Smooth muscle cell (in vitro differentiated cells): ENCODE measurements at regions not wholly inside any gene's neighbourhood (a gene's known extent, or its start where the extent isn't known, plus 50 kb on each side); places are given as distances from the start of the nearest gene placed in this dataset.

Experiments
- DNase-seq: peaks from one replicate; lab custom pipeline; 2025; ENCODE audit not compliant: unreplicated experiment; lab: John Stamatoyannopoulos, UW
- H2AFZ ChIP-seq: fragments of 200-600 bp; sonication (generic); 2 replicates; pipeline ENCODE4 v1.6.0; 2016; ENCODE audit warnings: antibody characterized with exemption, low read depth, mild to moderate bottlenecking
- H3F3A ChIP-seq: fragments of 200-600 bp; sonication (generic); 2 replicates; pipeline ENCODE4 v1.6.0; 2017; ENCODE audit warnings: antibody characterized with exemption, low read depth
- H3K27ac ChIP-seq: fragments of 200-600 bp; sonication (generic); 2 replicates; pipeline ENCODE4 v1.5.1; 2016; ENCODE audit warnings: low read depth, mild to moderate bottlenecking
- H3K27me3 ChIP-seq: fragments of 200-600 bp; sonication (generic); 2 replicates; pipeline ENCODE4 v1.6.1; 2016; ENCODE audit warnings: low read depth, mild to moderate bottlenecking
- H3K36me3 ChIP-seq: fragments of 200-600 bp; sonication (generic); 2 replicates; pipeline ENCODE4 v1.5.1; 2016; ENCODE audit warnings: low read depth
- H3K4me1 ChIP-seq: fragments of 200-600 bp; sonication (generic); 2 replicates; pipeline ENCODE4 v1.5.1; 2016; ENCODE audit warnings: low read depth
- H3K4me2 ChIP-seq: fragments of 200-600 bp; sonication (generic); 2 replicates; pipeline ENCODE4 v1.6.0; 2016; ENCODE audit warnings: mild to moderate bottlenecking
- H3K4me3 ChIP-seq: fragments of 200-600 bp; sonication (generic); 2 replicates; pipeline ENCODE4 v1.5.1; 2016; ENCODE audit warnings: mild to moderate bottlenecking
- H3K79me2 ChIP-seq: fragments of 200-600 bp; sonication (generic); 2 replicates; pipeline ENCODE4 v1.6.0; 2016; ENCODE audit warnings: low read depth, mild to moderate bottlenecking
- H3K9ac ChIP-seq: fragments of 200-600 bp; sonication (generic); 2 replicates; pipeline ENCODE4 v1.6.0; 2016; ENCODE audit warnings: low read depth
- H3K9me3 ChIP-seq: fragments of 200-600 bp; sonication (generic); replicated peaks from 2 replicates; pipeline ENCODE4 v1.5.1; 2016; ENCODE audit warnings: low read depth
- H4K20me1 ChIP-seq: fragments of 200-600 bp; sonication (generic); 2 replicates; pipeline ENCODE4 v1.6.0; 2016; ENCODE audit warnings: low read depth
- WGBS: methylation state at CpG from one replicate; pipeline ENCODE4 v1.1.7; 2016; ENCODE audit warnings: low lambda C conversion rate; 5-methylcytosine and 5-hydroxymethylcytosine counted together
- TF ChIP-seq, protein P1 (sequence below): fragments of 200-600 bp; sonication (generic); IDR thresholded peaks from 2 replicates; pipeline ENCODE4 v1.5.1; 2017; ENCODE audit warnings: borderline replicate concordance, mild to moderate bottlenecking, antibody characterized with exemption; ENCODE audit not compliant: insufficient read depth, poor library complexity, severe bottlenecking

DNA sequence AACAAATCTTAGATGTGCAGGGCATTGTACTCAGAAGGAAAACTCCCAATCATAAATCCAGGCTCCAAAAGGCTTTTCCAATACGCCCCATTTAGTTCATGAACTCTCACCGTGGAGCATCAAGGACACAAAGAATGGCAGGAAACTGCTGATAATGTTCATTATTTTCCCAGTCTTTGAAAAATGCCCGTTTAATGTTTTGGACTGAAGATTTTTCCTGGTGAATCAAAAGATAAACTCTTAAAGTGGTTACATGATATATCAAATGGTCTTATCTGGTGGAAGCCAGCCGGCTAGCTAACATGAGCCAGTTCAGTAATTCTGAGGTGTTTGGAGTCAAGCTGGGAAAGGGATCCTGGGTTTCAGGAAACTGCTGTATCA is 62.1 kb upstream of the AP1S2 start:
- Histone ChIP-seq H3K27ac (peak overlapping the region; percentile 28), H3K27me3 (no peaks in the 10 kb centered on the region), H3K4me2 (no peak overlapping the region), H4K20me1 (no peaks in the 10 kb centered on the region), H2AFZ (peak overlapping the region; percentile 66), H3K79me2 (no peaks in the 10 kb centered on the region), H3F3A (peaks cover 4% of the 10 kb centered on the region), H3K9me3 (no peaks in the 10 kb centered on the region), H3K9ac (no peak overlapping the region), H3K4me3 (no peak overlapping the region), H3K4me1 (peaks cover 9% of the 10 kb centered on the region), H3K36me3 (no peaks in the 10 kb centered on the region)
- no peak for DNase-seq
- 81% methylated on average over 4 of the region's 4 CpGs for WGBS
- TF ChIP-seq, protein P1, sequence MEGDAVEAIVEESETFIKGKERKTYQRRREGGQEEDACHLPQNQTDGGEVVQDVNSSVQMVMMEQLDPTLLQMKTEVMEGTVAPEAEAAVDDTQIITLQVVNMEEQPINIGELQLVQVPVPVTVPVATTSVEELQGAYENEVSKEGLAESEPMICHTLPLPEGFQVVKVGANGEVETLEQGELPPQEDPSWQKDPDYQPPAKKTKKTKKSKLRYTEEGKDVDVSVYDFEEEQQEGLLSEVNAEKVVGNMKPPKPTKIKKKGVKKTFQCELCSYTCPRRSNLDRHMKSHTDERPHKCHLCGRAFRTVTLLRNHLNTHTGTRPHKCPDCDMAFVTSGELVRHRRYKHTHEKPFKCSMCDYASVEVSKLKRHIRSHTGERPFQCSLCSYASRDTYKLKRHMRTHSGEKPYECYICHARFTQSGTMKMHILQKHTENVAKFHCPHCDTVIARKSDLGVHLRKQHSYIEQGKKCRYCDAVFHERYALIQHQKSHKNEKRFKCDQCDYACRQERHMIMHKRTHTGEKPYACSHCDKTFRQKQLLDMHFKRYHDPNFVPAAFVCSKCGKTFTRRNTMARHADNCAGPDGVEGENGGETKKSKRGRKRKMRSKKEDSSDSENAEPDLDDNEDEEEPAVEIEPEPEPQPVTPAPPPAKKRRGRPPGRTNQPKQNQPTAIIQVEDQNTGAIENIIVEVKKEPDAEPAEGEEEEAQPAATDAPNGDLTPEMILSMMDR, result no peak

DNA sequence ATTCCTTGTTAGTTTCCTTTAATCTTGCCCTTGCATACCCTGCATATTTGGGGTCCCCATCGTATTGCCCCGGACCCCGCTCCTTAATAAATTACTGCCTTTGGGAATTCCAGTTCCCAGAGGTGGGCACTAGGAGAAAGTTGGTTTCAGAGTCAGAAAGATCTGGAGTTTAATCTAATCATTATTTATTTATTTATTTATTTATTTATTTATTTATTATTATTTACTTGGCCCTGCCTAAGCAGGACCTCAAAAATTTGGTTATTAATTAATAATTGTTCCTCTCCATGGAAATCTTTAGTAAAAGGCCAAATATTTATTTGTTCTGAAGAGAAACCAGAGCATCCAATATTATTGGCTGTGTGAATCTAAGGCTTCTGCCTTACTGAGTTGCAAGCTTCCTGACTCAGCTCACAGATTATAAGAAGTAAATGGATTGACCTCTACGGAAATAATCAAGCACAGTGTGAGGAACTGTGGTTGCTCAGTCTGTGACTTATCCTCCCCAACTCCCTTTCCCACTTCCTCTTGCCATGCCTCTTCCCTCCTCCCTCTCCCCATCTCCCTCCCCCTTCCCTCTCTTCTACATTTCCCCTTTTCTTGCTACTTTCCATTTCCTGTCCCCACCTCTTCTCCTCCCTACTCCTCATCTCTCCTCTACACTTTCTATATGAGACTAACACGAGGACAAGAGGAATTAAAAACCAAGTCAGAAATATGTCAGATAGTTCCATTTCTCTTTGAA is 61.5 kb upstream of the AP1S2 start:
- Histone ChIP-seq H3K36me3 (no peaks in the 10 kb centered on the region), H3F3A (peaks cover 4% of the 10 kb centered on the region), H3K27ac (peak overlapping the region; percentile 28), H3K27me3 (no peaks in the 10 kb centered on the region), H3K4me1 (peaks cover 9% of the 10 kb centered on the region), H4K20me1 (no peaks in the 10 kb centered on the region), H3K4me3 (no peak overlapping the region), H3K79me2 (no peaks in the 10 kb centered on the region), H3K4me2 (no peak overlapping the region), H3K9me3 (no peaks in the 10 kb centered on the region), H2AFZ (peak overlapping the region; percentile 66), H3K9ac (no peak overlapping the region)
- WGBS, result 61% methylated on average over 5 of the region's 5 CpGs
- no peak for DNase-seq
- TF ChIP-seq, protein P1, result no peak

DNA sequence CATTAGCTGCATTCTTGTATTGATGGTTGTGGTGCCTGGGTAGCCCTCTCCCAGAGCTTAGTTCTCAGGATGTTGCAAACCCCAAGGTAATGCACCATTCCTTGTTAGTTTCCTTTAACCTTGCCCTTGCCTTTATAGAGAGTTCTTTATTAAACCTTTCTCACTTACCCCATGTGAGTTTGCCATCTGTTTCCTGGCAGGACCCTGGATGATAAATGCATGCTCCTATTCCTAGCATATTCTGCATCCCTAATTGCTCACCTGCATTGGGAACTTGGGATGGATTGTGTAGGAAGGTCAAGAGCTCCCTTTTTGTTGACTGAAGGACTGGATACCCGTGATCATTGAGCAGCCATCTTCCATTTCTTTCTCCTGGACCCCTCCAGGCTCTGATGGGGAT is 59.9 kb upstream of the AP1S2 start:
- 96% methylated on average over 1 of the region's 1 CpG for WGBS
- no peak overlapping the region for H3K4me3 ChIP-seq
- no peaks in the 10 kb centered on the region for H3K27me3 ChIP-seq
- no peaks in the 10 kb centered on the region for H4K20me1 ChIP-seq
- no peak for DNase-seq
- no peak overlapping the region for H3K9ac ChIP-seq
- no peak overlapping the region for H3K27ac ChIP-seq
- no peaks in the 10 kb centered on the region for H3K36me3 ChIP-seq
- no peaks in the 10 kb centered on the region for H3K79me2 ChIP-seq
- no peak overlapping the region for H3K4me2 ChIP-seq
- H2AFZ ChIP-seq, result no peak overlapping the region
- TF ChIP-seq, protein P1, result no peak
- peaks cover 4% of the 10 kb centered on the region for H3F3A ChIP-seq
- peaks cover 9% of the 10 kb centered on the region for H3K4me1 ChIP-seq
- no peaks in the 10 kb centered on the region for H3K9me3 ChIP-seq

DNA sequence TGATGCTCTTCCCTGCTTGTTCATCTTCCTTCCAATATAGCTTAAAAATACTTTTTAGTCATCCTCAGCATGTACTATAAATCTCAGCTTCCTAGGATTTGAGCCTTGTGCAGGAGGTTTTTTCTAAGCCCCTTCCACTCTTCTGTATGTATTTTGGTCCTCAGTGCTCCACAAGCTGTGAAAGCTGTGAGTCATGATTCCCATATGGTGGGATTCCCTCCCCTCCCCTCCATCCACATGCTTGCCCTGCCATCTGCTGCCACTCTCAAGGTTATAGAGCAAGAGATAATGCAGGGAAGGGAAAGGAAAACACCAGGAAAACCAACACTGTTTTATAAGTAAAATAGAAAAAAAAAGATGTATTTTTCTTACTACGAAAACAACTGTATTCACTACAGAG is 58.5 kb upstream of the AP1S2 start:
- WGBS, result 100% methylated on average over 1 of the region's 1 CpG
- no peaks in the 10 kb centered on the region for H3K27me3 ChIP-seq
- no peak for DNase-seq
- no peaks in the 10 kb centered on the region for H3K9me3 ChIP-seq
- H3K79me2 ChIP-seq, result no peaks in the 10 kb centered on the region
- H3K9ac ChIP-seq, result no peak overlapping the region
- no peak overlapping the region for H3K27ac ChIP-seq
- no peaks in the 10 kb centered on the region for H3K36me3 ChIP-seq
- no peak overlapping the region for H3K4me2 ChIP-seq
- peaks cover 22% of the 10 kb centered on the region for H3K4me1 ChIP-seq
- H3F3A ChIP-seq, result peaks cover 4% of the 10 kb centered on the region
- TF ChIP-seq, protein P1, result no peak
- H2AFZ ChIP-seq, result no peak overlapping the region
- no peak overlapping the region for H3K4me3 ChIP-seq
- H4K20me1 ChIP-seq, result no peaks in the 10 kb centered on the region
